Esophagus muscularis mucosa (tissue), 4 donors: ENCODE measurements at regions not wholly inside any gene's neighbourhood (a gene's known extent, or its start where the extent isn't known, plus 50 kb on each side); places are given as distances from the start of the nearest gene placed in this dataset.
"Not testable (repeated sequence)": the region's sequence is repeated elsewhere in the genome, so short reads cannot be mapped to it uniquely, and the experiment has no call there.

Experiments used
- DNase-seq: peaks from one replicate; pipeline ENCODE4 v3.0.0-alpha.2; 2017; ENCODE audit errors: extremely low spot score
- H3K27ac ChIP-seq, 4 donors: fragments of 200-600 bp; sonication (generic); replicated peaks in 1 of 4; 1 replicate in 3 of 4; 2 replicates in 1 of 4; pipeline ENCODE4 v1.5.1; 2016 to 2019; ENCODE audit warnings: mild to moderate bottlenecking in 1 of 4
- H3K27me3 ChIP-seq, 4 donors: fragments of 200-600 bp; sonication (generic); one replicate each; pipeline versions ENCODE4 v1.5.1 to v1.6.0; 2016 to 2019
- H3K36me3 ChIP-seq, 4 donors: fragments of 200-600 bp; sonication (generic); one replicate each; pipeline ENCODE4 v1.5.1; 2016 to 2019
- H3K4me1 ChIP-seq, 4 donors: fragments of 200-600 bp; sonication (generic); one replicate each; pipeline ENCODE4 v1.5.1; 2016 to 2019
- H3K4me3 ChIP-seq, 4 donors: fragments of 200-600 bp; sonication (generic); 1 replicate in 2 of 4; 2 replicates in 2 of 4; pipeline ENCODE4 v1.5.1; 2016 to 2019; ENCODE audit warnings: mild to moderate bottlenecking in 4 of 4, moderate library complexity in 1 of 4
- H3K9me3 ChIP-seq, 4 donors: fragments of 200-600 bp; sonication (generic); 1 replicate in 3 of 4; 2 replicates in 1 of 4; pipeline ENCODE4 v1.5.1; 2016 to 2019
- CTCF ChIP-seq, 3 experiments: fragments of 200-600 bp in 2 of 3; fragments of 450-650 bp in 1 of 3; sonication (generic) in 2 of 3; IDR thresholded peaks; one replicate each; pipeline ENCODE4 v1.5.1; 2017 to 2019; ENCODE audit warnings: antibody characterized with exemption in 3 of 3, mild to moderate bottlenecking in 2 of 3, moderate library complexity in 1 of 3
- EP300 ChIP-seq: sonication (generic); formaldehyde crosslinking; IDR thresholded peaks from one replicate; pipeline ENCODE4 v1.6.1; 2017; ENCODE audit warnings: antibody characterized with exemption
- POLR2A ChIP-seq: fragments of 450-650 bp; IDR thresholded peaks from one replicate; pipeline ENCODE4 v1.6.1; 2017; ENCODE audit warnings: antibody characterized with exemption, moderate library complexity, mild to moderate bottlenecking, low read depth
- POLR2AphosphoS5 ChIP-seq, 2 donors: sonication (generic); formaldehyde crosslinking; IDR thresholded peaks; one replicate each; pipeline ENCODE4 v1.6.1; 2017; ENCODE audit warnings: antibody characterized with exemption in 2 of 2
- WGBS: methylation state at CpG from one replicate; pipeline ENCODE4 v1.1.5; 2018; 5-methylcytosine and 5-hydroxymethylcytosine counted together
- intact Hi-C: fragments of 100-400 bp; cut with DNase I; formaldehyde crosslinking; loops from one replicate; pipeline ENCODE4 v1.15.1; 2023

GRCh38 chr13:90652036-90652435, 695.5 kb upstream of the MIR17HG start:
- Histone ChIP-seq H3K36me3 (no peaks in the 10 kb centered on the region), H3K27me3 (no peaks in the 10 kb centered on the region), H3K27ac (no peak overlapping the region), H3K9me3 (no peaks in the 10 kb centered on the region), H3K4me1 (no peaks in the 10 kb centered on the region), H3K4me3 (no peak overlapping the region)
- TF ChIP-seq EP300 (no peak), CTCF (IDR thresholded peaks at IDR 0.05) (no peak), POLR2AphosphoS5 (IDR thresholded peaks at IDR 0.05) (no peak), POLR2A (no peak)
- no peak for DNase-seq
- intact Hi-C loops = no loop called here

GRCh38 chr13:90654970-90655369, 692.5 kb upstream of the MIR17HG start:
- 94% methylated on average over 1 of the region's 1 CpG for WGBS
- no peak for DNase-seq
- Histone ChIP-seq H3K27ac (no peak overlapping the region), H3K9me3 (no peaks in the 10 kb centered on the region), H3K4me3 (no peak overlapping the region), H3K4me1 (no peaks in the 10 kb centered on the region), H3K36me3 (no peaks in the 10 kb centered on the region), H3K27me3 (no peaks in the 10 kb centered on the region)
- TF ChIP-seq EP300 (no peak), POLR2AphosphoS5 (IDR thresholded peaks at IDR 0.05) (no peak), POLR2A (no peak), CTCF (IDR thresholded peaks at IDR 0.05) (no peak)
- intact Hi-C loops = no loop called here

GRCh38 chr13:90664200-90664599, 683.3 kb upstream of the MIR17HG start:
- H3K4me3 ChIP-seq, H3K27ac ChIP-seq, H3K27me3 ChIP-seq, H3K9me3 ChIP-seq, H3K36me3 ChIP-seq, intact Hi-C loops, H3K4me1 ChIP-seq, DNase-seq: not testable (repeated sequence)
- 97% methylated on average over 14 of the region's 14 CpGs for WGBS

- no peaks in the 10 kb centered on the region for H3K4me1 ChIP-seq
- H3K4me3 ChIP-seq = no peak overlapping the region
- TF ChIP-seq POLR2AphosphoS5 (IDR thresholded peaks at IDR 0.05) (no peak), EP300 (no peak), POLR2A (no peak), CTCF (IDR thresholded peaks at IDR 0.05) (no peak)
- no peak overlapping the region for H3K27ac ChIP-seq
- no peaks in the 10 kb centered on the region for H3K36me3 ChIP-seq
- intact Hi-C loops = no loop called here
- H3K9me3 ChIP-seq = no peaks in the 10 kb centered on the region
- H3K27me3 ChIP-seq = no peaks in the 10 kb centered on the region
- DNase-seq = no peak
- 89% methylated on average over 1 of the region's 1 CpG for WGBS
Observed at GRCh38 chr13:90673746-90674145, 673.7 kb upstream of the MIR17HG start.

GRCh38 chr13:90675129-90675528, 672.4 kb upstream of the MIR17HG start:
- no peaks in the 10 kb centered on the region for H3K4me1 ChIP-seq
- H3K9me3 ChIP-seq = no peaks in the 10 kb centered on the region
- no peaks in the 10 kb centered on the region for H3K36me3 ChIP-seq
- intact Hi-C loops = no loop called here
- H3K27me3 ChIP-seq = no peaks in the 10 kb centered on the region
- no peak overlapping the region for H3K27ac ChIP-seq
- TF ChIP-seq EP300 (no peak), POLR2AphosphoS5 (IDR thresholded peaks at IDR 0.05) (no peak), POLR2A (no peak), CTCF (IDR thresholded peaks at IDR 0.05) (no peak)
- no peak for DNase-seq
- WGBS = 85% methylated on average over 2 of the region's 2 CpGs
- no peak overlapping the region for H3K4me3 ChIP-seq
